ENCODE measurements at regions not wholly inside any gene's neighbourhood (a gene's known extent, or its start where the extent isn't known, plus 50 kb on each side); places are given as distances from the start of the nearest gene placed in this dataset.
A peak's percentile ranks its signal among the peaks of the same experiment; 100 is the strongest.

DNA sequence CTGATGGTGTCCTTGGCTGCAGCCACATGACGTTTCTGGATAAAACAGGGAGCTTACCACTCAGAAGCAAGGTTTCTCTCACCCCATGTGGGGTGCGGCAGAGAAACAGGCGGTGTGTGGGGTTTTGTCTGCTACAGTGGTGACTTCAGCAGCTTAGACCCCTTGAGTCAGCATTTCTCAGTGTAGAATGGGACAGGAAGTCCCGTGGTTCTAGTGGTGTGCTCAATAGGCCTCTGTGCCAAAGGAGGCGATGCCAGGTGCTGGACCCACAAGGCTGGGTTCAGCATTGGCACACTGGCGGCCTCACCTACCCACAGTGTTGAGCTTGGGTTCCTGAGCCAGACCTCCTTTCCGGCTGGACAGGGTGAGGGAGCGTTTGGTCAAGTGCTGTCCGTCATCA is 125.2 kb upstream of the SMIM23 start:
- POLR2A ChIA-PET (ENCODE audit: low non-redundant PET): interaction anchor here (0.7 kb wide), 1 partner anchor 696 kb away, joined by 4 read pairs; no protein-coding TSS in a partner anchor
- CTCF ChIA-PET: interaction anchor here (0.8 kb wide), 1 partner anchor 176 kb away, joined by 7 read pairs; no protein-coding TSS in a partner anchor
- DNase-seq (ENCODE audit: low spot score): no peak
- H3K27ac ChIP-seq: no peak overlapping the region
- TF ChIP-seq, protein P1, sequence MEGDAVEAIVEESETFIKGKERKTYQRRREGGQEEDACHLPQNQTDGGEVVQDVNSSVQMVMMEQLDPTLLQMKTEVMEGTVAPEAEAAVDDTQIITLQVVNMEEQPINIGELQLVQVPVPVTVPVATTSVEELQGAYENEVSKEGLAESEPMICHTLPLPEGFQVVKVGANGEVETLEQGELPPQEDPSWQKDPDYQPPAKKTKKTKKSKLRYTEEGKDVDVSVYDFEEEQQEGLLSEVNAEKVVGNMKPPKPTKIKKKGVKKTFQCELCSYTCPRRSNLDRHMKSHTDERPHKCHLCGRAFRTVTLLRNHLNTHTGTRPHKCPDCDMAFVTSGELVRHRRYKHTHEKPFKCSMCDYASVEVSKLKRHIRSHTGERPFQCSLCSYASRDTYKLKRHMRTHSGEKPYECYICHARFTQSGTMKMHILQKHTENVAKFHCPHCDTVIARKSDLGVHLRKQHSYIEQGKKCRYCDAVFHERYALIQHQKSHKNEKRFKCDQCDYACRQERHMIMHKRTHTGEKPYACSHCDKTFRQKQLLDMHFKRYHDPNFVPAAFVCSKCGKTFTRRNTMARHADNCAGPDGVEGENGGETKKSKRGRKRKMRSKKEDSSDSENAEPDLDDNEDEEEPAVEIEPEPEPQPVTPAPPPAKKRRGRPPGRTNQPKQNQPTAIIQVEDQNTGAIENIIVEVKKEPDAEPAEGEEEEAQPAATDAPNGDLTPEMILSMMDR (conservative IDR thresholded peaks at IDR 0.05; ENCODE audit: low read depth): no peak

DNA sequence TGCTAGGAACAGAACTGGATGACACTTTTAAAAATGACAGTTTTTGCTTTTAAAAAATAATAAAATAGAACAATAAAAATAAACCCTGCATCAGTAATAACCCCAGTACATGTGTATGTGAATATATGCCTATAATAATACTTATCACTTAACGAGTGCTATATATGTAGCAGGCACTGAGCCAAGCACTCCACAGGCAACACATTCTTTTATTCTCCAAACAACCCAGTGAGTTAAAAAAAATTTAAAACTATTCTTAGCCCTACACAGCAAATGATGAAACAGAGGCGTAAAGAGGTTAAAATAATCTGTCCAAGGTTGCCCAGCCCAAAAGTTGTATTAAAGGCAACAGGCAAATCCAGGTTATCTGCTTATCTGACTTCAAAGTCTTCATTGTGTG is 124.5 kb upstream of the SMIM23 start:
- DNase-seq (ENCODE audit: low spot score): no peak
- TF ChIP-seq, protein P1 (conservative IDR thresholded peaks at IDR 0.05; ENCODE audit: low read depth): no peak
- ChIA-PET POLR2A (ENCODE audit: low non-redundant PET) (no interaction called here), CTCF (no interaction called here)
- no peak overlapping the region for H3K27ac ChIP-seq

DNA sequence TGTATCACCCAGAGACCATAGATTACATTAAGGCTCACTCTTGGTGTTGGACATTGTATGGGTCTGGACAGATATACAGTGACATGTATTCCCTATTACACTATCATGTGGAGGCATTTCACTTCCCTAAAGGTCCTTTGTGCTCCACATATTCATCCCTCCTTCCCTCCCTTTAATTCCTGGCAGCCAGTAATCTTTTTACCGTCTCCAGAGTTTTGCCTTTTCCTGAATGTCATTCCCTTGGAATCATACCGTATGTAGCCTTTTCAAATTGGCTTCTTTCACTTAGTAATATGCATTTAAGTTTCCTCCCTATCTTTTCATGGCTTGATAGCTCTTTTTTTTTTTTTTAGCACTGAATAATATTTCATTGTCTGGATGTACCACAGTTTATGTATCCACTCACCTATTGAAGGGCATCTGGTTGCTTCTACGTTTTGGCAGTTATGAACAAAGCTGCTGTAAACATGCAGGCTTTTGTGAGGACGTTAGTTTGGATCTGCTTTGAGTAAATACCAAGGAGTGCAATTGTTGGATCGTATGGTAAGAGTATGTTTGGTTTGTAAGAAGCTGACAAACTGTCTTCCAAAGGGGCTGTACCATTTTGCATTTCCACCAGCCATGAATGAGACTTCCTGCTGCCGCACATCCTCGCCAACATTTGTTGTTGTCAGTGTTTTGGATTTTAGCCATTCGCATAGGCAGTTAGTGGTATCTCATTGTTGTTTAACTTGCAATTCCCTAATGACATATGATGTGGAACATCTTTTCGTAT is 122.1 kb upstream of the SMIM23 start:
- POLR2A ChIA-PET (ENCODE audit: low non-redundant PET): no interaction called here
- no peak for DNase-seq (ENCODE audit: low spot score)
- CTCF ChIA-PET: interaction anchor here (0.7 to 1.0 kb wide), 2 partner anchors 15 to 213 kb away, joined by 5 to 8 read pairs; no protein-coding TSS in a partner anchor
- no peak overlapping the region for H3K27ac ChIP-seq
- TF ChIP-seq, protein P1 (conservative IDR thresholded peaks at IDR 0.05; ENCODE audit: low read depth): no peak

DNA sequence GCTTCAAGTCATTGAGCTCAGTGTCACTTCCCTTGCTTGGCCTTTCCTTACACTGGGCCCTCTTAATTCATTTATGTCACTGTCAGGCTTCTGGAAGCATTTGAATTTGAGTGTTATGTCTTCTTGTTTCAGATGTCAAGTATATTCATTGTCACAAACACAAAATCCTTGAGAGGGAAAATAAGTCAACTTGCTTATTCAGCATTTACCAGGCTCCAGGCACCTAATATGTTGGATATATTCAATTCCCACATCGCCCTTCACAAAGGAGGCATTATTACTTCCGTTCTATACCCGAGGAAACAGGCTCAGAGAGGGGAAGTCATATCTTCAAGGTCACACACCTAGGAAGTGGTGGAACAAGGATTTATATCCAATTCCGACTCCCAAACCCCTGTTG is 121.1 kb upstream of the SMIM23 start:
- CTCF ChIA-PET: interaction anchor here (1.0 kb wide), 1 partner anchor 16 kb away, joined by 8 read pairs; no protein-coding TSS in a partner anchor
- no peak overlapping the region for H3K27ac ChIP-seq
- no peak for DNase-seq (ENCODE audit: low spot score)
- POLR2A ChIA-PET (ENCODE audit: low non-redundant PET): no interaction called here
- TF ChIP-seq, protein P1 (conservative IDR thresholded peaks at IDR 0.05; ENCODE audit: low read depth): no peak

DNA sequence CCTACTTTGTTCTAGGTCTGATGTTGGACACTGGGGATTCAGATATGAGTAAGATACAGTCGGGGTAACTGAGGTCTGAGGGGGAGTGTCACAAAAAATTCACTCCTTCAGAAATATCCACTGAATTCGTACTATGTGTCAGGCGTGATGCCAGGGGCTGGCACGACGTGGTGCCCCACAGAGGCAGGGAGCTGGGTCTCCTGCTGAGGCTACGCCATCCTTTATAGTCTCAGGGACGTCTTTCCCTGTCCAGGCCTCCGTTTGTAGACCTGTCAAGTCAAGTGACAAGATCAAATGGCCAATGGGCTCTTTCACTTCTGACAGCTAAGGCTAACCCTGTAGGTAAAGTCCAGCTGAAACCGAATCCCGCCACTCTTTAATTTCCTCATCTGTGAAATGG is 118.8 kb upstream of the SMIM23 start:
- TF ChIP-seq, protein P1 (conservative IDR thresholded peaks at IDR 0.05; ENCODE audit: low read depth): no peak
- POLR2A ChIA-PET (ENCODE audit: low non-redundant PET): no interaction called here
- no peak for DNase-seq (ENCODE audit: low spot score)
- H3K27ac ChIP-seq: no peak overlapping the region
- CTCF ChIA-PET: interaction anchor here (1.0 to 1.4 kb wide), 2 partner anchors 19 to 182 kb away, joined by 3 read pairs; no protein-coding TSS in a partner anchor

DNA sequence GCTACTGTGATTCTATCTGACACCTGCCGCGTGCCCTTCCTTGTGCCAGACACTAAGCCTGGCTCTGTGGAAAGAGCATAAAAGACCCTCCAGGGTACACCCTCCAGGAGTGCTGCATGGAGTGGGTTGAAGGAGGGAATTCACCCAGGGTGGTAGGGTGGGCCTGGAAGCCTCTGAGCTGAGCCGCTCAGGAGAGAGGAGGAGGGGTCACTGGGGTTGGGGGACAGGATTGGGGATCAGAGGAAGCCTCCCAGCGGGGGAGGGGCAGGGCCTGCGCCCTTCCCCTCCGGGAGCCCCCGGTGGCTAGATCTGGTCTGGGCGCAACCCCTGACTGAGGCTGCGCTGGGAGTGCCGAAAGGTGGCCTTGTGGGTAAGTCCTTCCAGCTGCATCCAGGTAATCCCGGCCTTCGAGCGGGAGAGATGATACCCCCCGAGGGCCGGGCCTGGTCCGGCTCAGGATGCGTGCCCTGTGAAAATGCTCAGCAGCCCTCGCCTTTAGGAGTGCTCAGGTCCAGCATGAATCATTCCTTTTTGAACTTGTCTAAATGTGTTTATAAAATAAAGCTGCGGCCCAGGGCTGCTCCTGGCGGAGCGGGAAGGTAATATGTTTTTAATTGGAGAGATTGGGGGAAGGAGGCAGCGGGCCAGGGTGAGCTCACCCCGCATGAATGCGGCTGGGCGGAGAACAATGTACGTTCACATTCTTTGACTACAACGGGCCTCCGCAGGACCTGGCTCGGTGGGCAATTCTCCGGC is 118.1 kb upstream of the SMIM23 start:
- ChIA-PET CTCF (interaction anchor here (0.6 to 1.4 kb wide), 8 partner anchors 15 to 317 kb away, joined by 3 to 5 read pairs (median 3); no protein-coding TSS in a partner anchor), POLR2A (ENCODE audit: low non-redundant PET) (no interaction called here)
- peak; percentile 94 for DNase-seq (ENCODE audit: low spot score)
- TF ChIP-seq, protein P1 (conservative IDR thresholded peaks at IDR 0.05; ENCODE audit: low read depth): no peak
- H3K27ac ChIP-seq: peak overlapping the region; percentile 72
